GM18870 (cell line): ENCODE measurements at regions not wholly inside any gene's neighbourhood (a gene's known extent, or its start where the extent isn't known, plus 50 kb on each side); places are given as distances from the start of the nearest gene placed in this dataset.
"Not testable (repeated sequence)": the region's sequence is repeated elsewhere in the genome, so short reads cannot be mapped to it uniquely, and the experiment has no call there.

Experiments
- ATAC-seq: cut with Tn5 transposase; IDR thresholded peaks from one replicate; pipeline ENCODE4 v1.9.1; 2021; ENCODE audit warnings: moderate library complexity; ENCODE audit not compliant: unreplicated experiment

GRCh38 chr6:122145246-122145645, 254.2 kb upstream of the HSF2 start:
- no peak for ATAC-seq

- ATAC-seq, result no peak
Measured at GRCh38 chr6:122145741-122146240, 253.7 kb upstream of the HSF2 start.

DNA sequence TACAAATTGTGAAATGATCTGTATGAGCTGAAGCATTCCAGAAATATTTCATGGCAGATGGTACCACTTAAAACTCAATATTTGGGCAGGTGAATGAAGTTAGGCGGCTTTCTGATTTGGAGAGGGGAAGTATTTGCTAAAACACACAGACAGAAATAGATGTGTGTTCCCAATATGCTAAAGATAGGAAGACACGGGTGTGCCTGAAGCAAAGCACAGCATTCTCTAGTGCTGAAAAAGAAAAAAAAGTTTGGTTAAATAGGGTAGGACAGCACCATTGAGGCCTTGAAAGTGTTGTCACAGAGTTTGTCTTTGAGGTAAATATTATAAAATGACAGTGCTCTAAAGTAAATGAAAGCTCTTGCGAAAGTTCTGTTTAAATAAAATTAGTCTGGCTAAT, 252.2 kb upstream of the HSF2 start:
- ATAC-seq, result no peak

- ATAC-seq, result no peak
Measured at GRCh38 chr6:122151066-122151465, 248.4 kb upstream of the HSF2 start.

DNA sequence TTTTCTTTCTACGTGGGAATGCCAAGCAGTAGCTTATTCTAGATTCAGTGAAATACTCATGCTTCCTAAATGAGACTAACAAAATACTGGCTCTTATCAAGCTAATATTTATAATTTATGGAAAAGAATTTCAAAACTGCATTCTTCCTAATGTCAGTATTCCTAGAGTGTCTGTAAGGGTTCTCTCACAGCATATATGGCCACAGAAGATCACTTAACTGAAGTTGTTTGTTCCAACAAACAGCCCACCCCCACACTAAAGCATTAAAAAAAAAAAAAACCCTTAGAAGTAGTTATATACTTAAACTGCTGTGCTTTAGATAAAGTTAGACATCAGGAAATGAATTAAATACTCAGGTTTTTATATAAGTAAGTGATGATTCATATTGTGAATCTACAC, 247.7 kb upstream of the HSF2 start:
- ATAC-seq, result no peak

DNA sequence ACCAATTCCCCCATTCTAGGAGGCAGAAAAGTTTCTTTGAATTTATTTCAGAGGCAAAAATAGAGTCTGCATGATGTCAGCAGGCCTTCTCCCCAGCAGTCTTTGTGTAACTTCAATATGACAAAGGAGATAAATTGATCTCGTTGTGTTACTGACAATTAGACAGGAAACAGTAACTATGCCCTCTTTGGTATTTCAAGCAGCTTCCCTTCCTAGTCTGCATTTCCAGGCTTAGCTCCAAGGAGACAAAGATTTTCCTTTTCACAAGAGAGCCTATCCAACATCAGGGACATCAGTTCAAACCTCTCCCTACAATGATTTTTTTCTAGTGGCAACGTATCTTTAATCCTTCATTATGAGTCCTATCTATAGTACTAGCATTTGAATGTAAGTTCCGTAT, 245.9 kb upstream of the HSF2 start:
- no peak for ATAC-seq

- no peak for ATAC-seq
Measured at GRCh38 chr6:122154155-122154554, 245.3 kb upstream of the HSF2 start.

GRCh38 chr6:122154912-122155575, 244.4 kb upstream of the HSF2 start:
- no peak for ATAC-seq

GRCh38 chr6:122161136-122161535, 238.3 kb upstream of the HSF2 start:
- no peak for ATAC-seq

DNA sequence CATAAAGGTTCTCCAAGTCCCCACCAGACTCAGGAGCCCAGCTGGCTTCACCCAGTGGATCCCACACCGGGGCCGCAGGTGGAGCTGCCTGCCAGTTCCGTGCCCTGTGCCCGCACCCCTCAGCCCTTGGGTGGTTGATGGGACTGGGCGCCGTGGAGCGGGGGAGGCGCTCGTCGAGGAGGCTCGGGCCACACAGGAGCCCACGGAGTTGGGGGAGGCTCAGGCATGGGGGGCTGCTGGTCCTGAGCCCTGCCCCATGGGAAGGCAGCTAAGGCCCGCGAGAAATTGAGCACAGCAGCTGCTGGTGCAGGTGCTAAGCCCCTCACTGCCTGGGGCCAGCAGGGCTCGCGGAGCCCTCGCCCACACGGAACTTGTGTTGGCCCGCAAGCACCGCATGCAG, 234.4 kb upstream of the HSF2 start:
- ATAC-seq, result no peak

DNA sequence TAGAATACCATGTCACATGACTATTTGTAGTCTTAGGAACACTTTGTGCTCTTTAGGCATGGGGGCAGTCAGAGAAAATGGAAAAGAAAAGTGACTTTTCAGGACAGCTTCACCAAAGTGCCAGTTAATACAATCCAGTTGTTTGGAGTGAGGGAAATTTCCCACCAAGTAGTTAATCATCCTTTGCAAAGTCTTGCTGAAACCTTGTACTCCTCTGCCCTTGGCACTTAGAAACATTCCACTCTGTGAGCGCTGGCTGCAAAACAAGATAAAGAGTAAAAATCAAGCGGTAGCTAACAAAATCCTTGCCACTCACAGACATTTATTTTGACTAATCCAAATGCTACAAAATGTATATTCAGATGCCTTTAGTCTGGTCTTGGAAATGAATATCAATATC, 229.2 kb upstream of the HSF2 start:
- no peak for ATAC-seq

DNA sequence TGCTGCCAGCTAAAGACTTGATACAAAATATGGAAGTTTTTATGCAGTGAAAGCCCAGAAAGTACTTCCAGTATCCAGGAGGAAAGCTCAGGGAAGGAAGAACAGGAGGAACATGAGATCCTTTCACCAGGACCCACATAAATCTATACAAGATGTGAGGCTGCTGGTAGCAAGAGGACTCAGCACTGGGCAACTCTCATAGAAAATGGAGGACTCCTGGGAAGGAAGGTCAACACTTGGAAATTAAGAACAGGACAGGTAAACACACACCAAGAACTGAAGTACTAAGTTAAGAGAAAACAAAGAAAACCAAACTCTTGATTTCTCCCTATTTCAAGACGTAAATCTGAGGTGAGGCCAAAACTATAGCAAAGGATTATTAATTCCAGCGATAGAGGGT, 220.5 kb upstream of the HSF2 start:
- no peak for ATAC-seq

GRCh38 chr6:122180132-122180531, 219.3 kb upstream of the HSF2 start:
- ATAC-seq, result no peak

DNA sequence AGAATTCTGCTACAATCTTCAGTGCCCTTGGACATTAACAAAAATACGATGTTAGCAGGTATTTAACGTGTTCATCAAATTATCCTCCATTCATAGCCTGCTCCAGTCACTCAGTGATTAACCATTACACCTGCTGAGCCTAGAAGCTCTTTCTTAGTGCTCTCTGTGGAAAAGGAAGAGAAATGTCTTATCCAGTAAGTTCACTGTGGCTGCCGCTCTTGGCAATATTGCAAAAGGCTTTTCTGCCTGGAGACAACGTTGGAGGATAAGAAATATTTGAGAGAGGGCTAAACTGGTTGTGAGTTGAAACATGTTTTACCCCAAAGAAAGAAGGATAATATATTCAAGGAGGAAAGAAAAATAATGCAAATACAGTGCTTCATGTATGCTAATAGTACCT, 217.4 kb upstream of the HSF2 start:
- no peak for ATAC-seq

GRCh38 chr6:122184401-122184827, 215.0 kb upstream of the HSF2 start:
- ATAC-seq, result no peak

DNA sequence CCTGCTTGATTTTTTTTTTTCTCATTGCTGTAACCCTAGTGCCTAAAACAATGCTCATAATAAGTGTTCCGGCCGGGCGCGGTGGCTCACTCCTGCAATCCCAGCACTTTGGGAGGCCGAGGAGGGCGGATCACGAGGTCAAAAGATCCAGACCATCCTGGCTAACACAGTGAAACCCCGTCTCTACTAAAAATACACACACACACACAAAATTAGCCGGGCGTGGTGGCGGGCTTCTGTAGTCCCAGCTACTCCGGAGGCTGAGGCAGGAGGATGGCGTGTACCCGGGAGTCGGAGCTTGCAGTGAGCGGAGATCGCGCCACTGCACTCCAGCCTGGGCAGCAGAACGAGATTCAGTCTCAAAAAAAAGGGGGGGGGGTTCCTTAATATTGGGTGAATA, 214.0 kb upstream of the HSF2 start:
- not testable (repeated sequence) for ATAC-seq

DNA sequence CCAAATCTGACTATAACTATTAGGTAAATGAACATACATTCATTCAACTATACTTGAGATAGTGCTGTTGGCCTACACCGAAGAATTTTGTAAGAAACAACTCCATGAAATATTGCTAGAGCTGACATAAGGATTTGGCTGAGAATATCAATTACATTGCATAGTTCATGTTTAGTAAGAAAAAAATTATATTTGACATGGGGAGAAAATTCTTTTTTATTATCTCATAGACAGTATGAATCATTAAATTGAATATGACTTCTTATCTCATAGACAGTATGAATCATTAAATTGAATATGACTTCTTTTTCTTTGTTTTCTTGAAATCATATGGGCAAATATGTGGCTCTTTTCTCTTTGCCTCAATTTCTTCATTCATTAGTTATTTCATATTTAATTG, 212.3 kb upstream of the HSF2 start:
- no peak for ATAC-seq

DNA sequence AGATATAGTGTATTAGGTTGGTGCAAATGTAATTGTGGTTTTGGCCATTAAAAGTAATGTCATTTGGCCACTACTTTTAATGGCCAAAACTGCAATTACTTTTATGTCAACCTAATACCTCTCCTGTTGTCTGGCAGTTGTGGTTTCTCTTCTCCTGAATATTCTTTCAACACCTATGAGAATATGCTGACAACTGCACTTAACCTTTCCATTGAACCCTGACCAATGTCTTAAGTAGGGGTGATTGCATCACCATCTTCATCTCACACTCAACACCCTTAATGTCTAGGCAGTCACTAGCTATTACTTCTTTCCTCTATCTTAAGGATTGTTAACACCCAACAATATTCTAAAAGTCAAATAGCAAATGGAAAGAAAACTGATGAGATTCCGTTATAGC, 200.5 kb upstream of the HSF2 start:
- no peak for ATAC-seq

DNA sequence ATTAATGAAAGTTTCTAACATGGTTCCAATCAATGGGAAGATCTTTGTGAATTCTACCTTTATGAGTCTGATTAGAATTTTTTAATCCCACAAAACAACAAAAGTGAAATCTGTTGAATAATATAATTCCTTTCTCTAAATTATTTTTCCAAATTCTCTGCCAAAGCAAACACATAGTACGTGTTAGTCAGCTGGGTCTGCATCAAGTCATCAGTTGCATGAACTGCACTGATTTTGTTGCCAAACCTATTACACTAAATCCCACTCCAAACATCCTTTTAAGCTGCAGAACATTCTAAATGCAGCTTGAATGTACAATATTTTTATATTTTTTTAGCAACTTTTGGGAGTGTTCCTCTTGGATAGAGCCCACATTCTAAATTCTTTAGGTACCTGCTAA, 199.0 kb upstream of the HSF2 start:
- no peak for ATAC-seq

GRCh38 chr6:122202576-122203137, 196.8 kb upstream of the HSF2 start:
- no peak for ATAC-seq

- no peak for ATAC-seq
Measured at GRCh38 chr6:122207061-122207460, 192.4 kb upstream of the HSF2 start.

DNA sequence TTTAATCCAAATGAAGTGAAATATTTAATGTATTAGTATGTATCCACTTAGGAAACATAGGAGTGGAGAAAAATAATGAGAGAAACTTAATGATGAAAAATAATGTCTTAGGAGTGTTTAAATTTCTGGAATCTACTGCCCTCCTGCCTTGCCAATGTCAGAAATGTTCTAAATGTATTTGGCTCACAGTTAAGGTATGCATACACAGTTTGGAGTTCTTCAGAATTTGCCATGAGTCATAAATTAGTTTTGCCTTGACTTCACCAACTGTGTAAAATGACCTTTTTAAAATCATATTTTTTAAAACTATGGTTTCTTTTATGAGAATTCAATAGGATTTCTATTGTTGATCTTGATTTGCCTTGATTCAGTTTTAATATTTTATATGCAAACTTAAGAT, 191.7 kb upstream of the HSF2 start:
- ATAC-seq, result no peak
